ENCODE measurements at regions not wholly inside any gene's neighbourhood (a gene's known extent, or its start where the extent isn't known, plus 50 kb on each side); places are given as distances from the start of the nearest gene placed in this dataset.

DNA sequence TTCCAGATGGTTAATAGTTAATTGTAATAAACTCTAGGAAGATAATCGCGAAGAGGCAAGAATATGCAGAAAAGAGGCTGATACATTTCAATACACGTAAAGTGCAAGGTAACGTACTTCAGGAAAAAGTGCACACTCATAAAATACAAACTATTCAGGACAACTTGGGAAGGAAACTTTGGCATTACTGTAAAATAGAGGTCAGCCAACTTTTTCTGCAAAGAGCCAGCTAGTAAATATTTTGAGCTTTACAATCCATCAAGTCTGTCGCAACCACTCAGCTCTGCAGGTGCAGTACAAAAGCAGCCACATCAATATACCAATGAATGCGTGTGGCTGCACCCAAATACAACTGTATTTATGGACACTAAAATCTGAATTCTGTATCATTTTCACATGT is 51.6 kb upstream of the THUMPD3 start:
- no peak for DNase-seq (ENCODE audit: low spot score in 2 of 2)
- intact Hi-C loops (cut with DNase I; ENCODE audit: low total_unique reads): no loop called here
- TF ChIP-seq POLR2A (IDR thresholded peaks at IDR 0.05): no peak
- TF ChIP-seq, protein P1, sequence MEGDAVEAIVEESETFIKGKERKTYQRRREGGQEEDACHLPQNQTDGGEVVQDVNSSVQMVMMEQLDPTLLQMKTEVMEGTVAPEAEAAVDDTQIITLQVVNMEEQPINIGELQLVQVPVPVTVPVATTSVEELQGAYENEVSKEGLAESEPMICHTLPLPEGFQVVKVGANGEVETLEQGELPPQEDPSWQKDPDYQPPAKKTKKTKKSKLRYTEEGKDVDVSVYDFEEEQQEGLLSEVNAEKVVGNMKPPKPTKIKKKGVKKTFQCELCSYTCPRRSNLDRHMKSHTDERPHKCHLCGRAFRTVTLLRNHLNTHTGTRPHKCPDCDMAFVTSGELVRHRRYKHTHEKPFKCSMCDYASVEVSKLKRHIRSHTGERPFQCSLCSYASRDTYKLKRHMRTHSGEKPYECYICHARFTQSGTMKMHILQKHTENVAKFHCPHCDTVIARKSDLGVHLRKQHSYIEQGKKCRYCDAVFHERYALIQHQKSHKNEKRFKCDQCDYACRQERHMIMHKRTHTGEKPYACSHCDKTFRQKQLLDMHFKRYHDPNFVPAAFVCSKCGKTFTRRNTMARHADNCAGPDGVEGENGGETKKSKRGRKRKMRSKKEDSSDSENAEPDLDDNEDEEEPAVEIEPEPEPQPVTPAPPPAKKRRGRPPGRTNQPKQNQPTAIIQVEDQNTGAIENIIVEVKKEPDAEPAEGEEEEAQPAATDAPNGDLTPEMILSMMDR (IDR thresholded peaks at IDR 0.05): no peak
- 85 to 86% methylated on average over 6 of the region's 6 CpGs for WGBS, 2 donors
- no peak overlapping the region for H3K4me3 ChIP-seq (ENCODE audit: low read depth, poor library complexity, severe bottlenecking)

All from lower leg skin (tissue), 4 donors.